Middle frontal gyrus (tissue), 1 donor: ENCODE measurements at regions not wholly inside any gene's neighbourhood (a gene's known extent, or its start where the extent isn't known, plus 50 kb on each side); places are given as distances from the start of the nearest gene placed in this dataset.

Experiments
- DNase-seq: peaks from one replicate; pipeline ENCODE4 v3.0.0-alpha.2; 2015; ENCODE audit warnings: low spot score; ENCODE audit errors: extremely low spot score

DNA sequence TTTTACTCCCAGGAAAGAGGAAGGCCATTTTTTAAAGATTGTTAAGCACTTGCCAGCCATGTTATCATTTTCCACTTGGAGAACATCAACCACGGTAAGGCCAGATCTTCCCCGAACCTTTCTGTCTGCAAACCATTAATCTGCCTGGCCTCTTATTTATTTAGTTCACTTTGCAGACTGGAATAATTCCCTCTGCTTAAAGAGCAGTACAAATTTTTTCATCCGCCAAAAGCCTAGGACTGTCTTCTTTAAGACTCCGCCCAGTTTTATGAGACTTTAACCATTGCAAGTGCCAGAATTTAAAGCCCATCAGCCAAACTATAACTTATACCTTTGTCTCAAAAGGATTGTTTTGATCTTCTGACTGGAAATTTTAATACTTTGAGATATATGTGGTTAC, 426.3 kb downstream of the KCTD12 start:
- no peak for DNase-seq

DNA sequence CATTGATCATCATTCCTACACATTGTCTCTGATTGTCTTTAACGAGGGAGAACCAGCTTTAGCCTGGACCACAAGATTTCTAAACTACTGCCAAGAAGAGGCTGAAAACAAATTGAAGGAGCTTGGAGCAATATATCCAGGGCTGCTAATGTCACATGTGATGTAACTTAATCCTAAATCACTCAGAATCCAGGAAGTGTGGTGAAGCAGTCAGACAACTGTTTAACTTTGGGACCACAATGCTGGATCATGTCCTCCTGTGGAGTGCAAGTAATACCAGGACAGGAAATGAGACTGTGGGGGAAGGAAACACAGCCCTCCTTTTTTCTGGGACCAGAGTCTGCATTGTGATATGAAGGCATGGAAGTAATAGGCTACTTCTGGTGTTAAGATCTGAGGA, 430.2 kb downstream of the KCTD12 start:
- no peak for DNase-seq

DNA sequence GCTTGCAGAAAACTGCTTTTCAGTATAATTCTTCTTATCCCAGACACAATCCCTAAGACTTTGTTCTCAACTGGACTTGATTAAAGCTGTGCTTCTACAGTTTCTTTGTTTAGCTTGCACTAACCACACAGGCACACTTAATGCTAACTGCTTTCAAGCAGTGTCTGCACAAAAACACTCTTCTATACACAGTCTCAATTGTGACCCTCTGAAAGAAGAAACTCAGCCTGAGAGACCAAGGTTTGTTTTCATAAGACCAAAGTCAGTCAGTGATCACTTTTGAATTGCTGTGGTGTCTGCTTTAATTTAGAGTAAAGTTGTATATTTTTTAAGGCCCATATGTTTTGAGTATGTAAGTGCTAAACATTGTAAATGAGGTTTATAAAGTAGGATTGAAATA, 431.2 kb downstream of the KCTD12 start:
- no peak for DNase-seq

DNA sequence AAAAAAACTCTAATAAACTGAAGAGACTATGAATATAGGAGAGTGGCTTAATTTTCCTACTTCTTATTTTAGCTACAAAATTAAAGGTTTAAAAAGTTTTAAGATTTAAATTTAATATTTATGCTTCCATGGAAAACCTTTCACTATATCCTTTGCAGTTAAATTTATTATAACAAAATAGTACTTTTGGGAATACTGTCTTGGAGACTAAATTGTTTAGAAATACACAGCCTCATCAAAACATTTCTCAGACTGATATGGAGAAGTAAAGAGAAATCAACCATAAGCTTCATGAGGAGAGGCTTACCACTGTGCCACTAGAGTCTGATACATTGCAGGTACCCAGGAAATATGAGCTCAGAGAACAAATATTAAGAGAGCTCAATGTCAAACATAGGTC, 436.5 kb downstream of the KCTD12 start:
- no peak for DNase-seq

DNA sequence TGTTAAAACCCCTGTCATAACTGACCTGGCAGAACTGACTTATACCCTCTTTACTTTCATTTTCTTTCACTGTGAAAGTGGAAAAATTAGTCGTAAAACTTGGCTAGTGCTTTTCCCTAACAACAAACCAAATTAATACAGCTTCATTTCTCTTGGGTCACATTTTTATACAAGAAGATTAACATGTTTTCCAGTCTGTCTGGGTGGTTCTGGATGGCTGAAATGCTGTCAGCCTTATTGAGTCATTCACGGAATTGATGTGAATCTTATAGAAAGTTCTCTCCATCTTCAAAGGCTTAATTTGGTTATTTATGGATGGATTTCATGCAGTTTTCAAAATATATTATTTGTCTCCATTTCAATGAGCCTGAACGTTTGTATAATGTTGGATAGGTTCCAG, 440.0 kb downstream of the KCTD12 start:
- no peak for DNase-seq

GRCh38 chr13:76440568-76440967, 445.6 kb downstream of the KCTD12 start:
- DNase-seq, result no peak

GRCh38 chr13:76439546-76439945, 446.7 kb downstream of the KCTD12 start:
- no peak for DNase-seq

GRCh38 chr13:76438050-76438449, 448.2 kb downstream of the KCTD12 start:
- DNase-seq, result no peak

DNA sequence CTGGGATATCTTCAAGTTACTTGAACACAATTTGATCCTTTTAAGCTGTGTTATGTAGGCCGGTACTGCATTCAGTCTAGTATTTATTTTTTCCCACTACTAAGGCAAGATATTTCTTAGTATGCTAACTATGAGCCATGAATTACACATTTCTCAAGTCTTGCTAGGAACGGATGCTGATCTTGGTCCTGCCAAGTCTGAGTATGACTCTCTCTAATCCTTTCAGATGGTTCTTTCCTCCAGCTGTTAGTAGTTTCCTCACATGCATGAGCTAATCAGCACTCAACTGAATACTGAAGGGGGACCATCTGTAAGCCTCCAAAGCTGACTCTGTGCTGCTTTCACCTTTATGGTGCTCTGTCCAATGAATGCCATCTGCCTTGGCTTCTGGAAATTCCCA, 460.3 kb downstream of the KCTD12 start:
- DNase-seq, result no peak

DNA sequence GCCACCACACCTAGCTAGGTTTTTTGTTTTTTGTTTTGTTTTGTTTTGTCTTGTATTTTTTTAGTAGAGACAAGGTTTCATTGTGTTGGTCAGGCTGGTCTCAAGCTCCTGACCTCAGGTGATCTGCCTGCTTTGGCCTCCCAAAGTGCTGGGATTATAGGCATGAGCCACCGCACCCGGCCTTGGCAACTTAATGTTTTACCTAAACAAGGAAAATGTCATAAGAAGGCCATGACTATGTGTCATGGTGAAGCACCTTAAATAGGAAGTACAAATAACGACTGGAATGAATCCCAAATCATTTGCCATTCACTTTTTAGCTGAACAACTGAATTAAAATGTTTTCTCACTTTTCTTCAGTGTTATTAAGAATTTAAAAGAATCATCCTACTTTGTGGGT, 465.2 kb downstream of the KCTD12 start:
- no peak for DNase-seq

- no peak for DNase-seq
Measured at GRCh38 chr13:76418404-76418803, 467.8 kb downstream of the KCTD12 start.

GRCh38 chr13:76414320-76414719, 471.9 kb downstream of the KCTD12 start:
- no peak for DNase-seq

DNA sequence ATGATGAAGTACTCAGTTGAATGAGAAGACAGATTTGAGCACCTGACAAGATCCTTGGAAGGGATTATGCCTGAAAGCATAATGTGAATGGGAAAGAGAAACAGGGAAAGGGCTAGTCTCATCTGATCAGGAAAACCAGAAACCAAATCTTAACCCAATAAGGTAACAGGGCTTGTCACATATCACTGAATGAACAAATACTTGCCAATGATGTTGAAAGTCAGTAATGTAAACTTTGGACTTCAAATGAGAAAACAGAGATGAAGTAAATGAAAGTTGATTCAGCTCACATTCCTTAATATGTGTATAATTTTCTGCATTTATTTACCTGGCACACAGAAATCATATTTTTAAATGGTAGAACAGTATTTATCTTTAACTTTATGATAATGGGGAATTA, 480.0 kb downstream of the KCTD12 start:
- no peak for DNase-seq

- DNase-seq, result no peak
Measured at GRCh38 chr13:76398425-76398824, 487.8 kb downstream of the KCTD12 start.

GRCh38 chr13:76397413-76397812, 488.8 kb downstream of the KCTD12 start:
- no peak for DNase-seq

DNA sequence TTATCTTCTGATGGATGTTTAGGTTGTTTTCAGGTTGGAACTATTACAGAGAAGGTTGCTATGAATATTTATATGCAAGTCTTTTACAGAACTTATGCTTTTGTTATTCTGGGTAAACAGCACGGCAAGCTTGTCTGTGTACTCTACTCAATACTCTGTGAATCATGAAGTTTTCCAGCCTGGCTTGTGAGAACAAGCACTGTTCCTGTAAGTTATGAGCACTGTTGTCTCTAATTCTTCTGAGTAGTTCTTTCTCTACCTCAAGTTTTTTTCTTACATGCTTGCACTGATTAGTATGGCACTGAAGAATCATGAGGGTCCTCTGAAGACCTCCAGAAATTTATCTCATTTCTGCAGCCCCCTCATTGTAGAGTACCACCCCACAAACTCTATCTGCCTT, 496.9 kb downstream of the KCTD12 start:
- DNase-seq, result no peak

GRCh38 chr13:76387566-76387965, 498.6 kb downstream of the KCTD12 start:
- DNase-seq, result no peak

GRCh38 chr13:76386321-76386720, 499.9 kb downstream of the KCTD12 start:
- DNase-seq, result no peak

- DNase-seq, result no peak
Measured at GRCh38 chr13:76385586-76385985, 500.6 kb downstream of the KCTD12 start.

DNA sequence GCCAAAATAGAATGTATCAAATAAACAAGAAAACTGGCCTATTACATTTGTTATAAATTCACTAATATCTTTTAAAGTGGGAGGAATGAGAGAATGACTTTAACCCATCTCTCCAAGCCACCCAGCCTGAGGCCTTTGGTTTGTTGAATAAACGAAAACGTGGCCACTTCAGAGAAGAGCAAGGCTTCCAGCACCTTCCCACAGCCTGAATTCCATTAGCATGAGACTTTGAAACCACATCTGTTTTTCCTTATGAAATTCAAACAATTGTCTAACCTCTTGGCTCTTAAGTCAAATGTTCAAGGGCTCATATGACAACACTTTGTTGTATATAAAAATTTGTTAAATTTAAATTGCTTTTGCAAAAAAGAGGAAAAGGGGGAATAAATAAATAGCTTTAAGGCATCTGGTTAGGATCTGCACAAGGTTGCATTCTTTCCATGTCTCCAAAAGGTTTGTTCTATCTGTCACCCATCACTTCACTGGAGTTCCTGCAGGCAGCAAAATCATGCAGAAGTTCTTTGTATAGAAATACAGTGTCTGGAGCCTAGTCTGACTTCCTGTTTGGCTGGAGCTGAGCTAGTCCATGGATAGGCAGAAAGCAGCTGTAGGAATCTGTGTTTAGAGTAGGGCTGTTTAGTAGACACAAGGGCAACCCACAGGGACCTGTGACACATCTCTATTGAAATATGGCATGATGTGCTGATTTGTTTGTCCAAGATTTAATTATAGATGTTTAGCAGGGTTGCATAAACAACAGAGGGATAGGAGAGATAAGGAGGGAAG, 502.3 kb downstream of the KCTD12 start:
- DNase-seq, result no peak

DNA sequence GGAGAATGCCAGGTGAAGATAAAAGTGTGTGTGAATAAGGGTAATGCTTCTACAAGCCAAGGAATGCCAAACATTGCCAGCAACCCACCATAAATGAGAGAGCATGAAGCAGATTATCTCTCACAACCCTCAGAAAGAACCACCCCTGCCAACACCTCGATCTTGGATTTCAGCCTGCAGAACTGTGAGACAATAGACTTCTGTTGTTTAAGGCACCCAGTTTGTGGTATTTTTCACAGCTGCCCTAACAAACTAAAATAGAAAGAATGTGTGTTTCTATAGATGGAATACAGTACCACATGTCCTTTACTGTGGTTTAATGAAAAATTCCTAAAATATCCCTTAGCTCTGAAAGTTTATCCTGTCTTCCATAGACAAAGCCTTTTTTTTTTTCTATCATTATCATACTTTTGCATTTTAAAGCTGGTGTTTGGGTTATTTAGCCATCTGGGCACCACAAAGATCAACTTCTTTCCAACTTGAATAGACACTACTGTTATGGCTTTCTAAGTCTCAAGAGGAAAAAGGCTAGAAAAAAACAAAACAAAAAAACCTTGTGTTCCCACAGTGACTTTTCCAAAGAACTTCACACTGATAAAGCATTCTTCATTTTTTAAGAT, 505.6 kb downstream of the KCTD12 start:
- DNase-seq, result peak; percentile 60

DNA sequence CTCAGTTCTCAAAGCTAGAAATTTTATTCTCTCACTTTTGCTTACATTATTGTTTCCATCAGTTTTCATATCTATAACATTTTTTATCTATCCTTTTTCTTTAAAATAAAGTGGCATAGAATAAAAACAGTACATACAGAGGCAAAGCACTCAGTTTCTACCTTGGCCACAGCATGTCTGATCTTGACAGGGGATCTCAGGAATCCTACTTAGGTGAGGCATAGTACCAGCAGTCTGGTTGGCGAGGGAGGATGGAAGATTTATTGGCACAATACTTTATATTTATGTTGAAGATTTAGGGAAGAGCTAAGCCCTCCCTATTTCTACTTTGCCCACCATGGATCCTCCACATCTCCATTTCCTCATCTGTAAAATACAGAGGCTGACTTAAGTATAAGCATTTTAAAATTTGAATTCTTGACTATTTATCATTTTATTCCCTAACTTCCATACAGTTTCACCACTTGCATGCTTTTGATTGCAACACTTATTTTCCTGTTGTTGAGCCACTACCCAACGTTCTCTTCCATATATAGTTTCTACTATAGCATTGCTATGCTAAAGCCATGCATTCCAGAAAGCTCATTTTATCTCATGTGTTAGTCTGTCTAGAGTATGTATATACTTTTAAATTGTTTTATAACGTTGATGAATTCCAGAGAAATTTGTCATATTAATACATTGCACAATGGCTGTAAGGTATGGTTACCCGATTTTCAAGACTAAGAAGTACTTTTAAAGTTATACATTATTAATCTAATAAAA, 506.7 kb downstream of the KCTD12 start:
- no peak for DNase-seq
